Adrenal gland (tissue), 5 donors: ENCODE measurements at regions not wholly inside any gene's neighbourhood (a gene's known extent, or its start where the extent isn't known, plus 50 kb on each side); places are given as distances from the start of the nearest gene placed in this dataset.

Source experiments
- CTCF ChIP-seq, 6 experiments: fragments of 450-650 bp in 4 of 6; fragments of 200-600 bp in 2 of 6; sonication (generic) in 1 of 6; IDR thresholded peaks; 1 replicate in 5 of 6; 2 replicates in 1 of 6; pipeline versions ENCODE4 v1.5.1 to v1.8.0; 2016 to 2021; ENCODE audit warnings: antibody characterized with exemption in 6 of 6, mild to moderate bottlenecking in 2 of 6, moderate library complexity in 1 of 6
- POLR2A ChIP-seq, 2 donors: fragments of 450-650 bp; IDR thresholded peaks; one replicate each; pipeline ENCODE4 v1.6.1; 2017; ENCODE audit warnings: antibody characterized with exemption in 2 of 2, mild to moderate bottlenecking in 2 of 2, moderate library complexity in 1 of 2
- donor health status: DM: no; HTN: no; CAD: no.

- TF ChIP-seq CTCF (IDR thresholded peaks at IDR 0.05) (no peak), POLR2A (IDR thresholded peaks at IDR 0.05) (no peak)
These were observed 256.8 kb upstream of the FZD8 start for GRCh38 chr10:35898716-35899440.
